LNCAP (cell line): ENCODE measurements at regions not wholly inside any gene's neighbourhood (a gene's known extent, or its start where the extent isn't known, plus 50 kb on each side); places are given as distances from the start of the nearest gene placed in this dataset.

ENCODE experiments used
- TF ChIP-seq, protein P1 (sequence below): fragments of 450-650 bp; IDR thresholded peaks from 2 replicates; pipeline ENCODE4 v1.5.1; 2017; ENCODE audit warnings: mild to moderate bottlenecking

DNA sequence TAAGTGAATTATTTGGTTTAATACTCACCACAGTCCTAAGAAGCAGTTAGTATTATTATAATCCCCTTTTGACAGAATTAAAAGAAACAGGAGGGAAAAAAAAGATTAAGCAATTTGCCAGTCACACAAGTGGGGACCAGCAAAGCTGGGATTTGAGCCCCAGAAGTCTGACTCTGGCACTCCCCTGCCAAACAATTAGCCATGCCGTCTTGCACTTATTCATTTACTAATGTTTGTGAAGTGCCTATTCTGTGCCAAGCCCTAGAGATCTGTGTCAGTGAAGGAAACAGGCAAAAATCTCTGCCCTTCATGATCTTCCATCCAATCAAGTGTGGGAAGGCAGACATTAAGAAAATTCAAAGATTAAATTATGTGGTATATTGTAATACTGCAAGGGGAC is 126.0 kb upstream of the TOP1 start:
- TF ChIP-seq, protein P1, sequence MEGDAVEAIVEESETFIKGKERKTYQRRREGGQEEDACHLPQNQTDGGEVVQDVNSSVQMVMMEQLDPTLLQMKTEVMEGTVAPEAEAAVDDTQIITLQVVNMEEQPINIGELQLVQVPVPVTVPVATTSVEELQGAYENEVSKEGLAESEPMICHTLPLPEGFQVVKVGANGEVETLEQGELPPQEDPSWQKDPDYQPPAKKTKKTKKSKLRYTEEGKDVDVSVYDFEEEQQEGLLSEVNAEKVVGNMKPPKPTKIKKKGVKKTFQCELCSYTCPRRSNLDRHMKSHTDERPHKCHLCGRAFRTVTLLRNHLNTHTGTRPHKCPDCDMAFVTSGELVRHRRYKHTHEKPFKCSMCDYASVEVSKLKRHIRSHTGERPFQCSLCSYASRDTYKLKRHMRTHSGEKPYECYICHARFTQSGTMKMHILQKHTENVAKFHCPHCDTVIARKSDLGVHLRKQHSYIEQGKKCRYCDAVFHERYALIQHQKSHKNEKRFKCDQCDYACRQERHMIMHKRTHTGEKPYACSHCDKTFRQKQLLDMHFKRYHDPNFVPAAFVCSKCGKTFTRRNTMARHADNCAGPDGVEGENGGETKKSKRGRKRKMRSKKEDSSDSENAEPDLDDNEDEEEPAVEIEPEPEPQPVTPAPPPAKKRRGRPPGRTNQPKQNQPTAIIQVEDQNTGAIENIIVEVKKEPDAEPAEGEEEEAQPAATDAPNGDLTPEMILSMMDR = no peak

DNA sequence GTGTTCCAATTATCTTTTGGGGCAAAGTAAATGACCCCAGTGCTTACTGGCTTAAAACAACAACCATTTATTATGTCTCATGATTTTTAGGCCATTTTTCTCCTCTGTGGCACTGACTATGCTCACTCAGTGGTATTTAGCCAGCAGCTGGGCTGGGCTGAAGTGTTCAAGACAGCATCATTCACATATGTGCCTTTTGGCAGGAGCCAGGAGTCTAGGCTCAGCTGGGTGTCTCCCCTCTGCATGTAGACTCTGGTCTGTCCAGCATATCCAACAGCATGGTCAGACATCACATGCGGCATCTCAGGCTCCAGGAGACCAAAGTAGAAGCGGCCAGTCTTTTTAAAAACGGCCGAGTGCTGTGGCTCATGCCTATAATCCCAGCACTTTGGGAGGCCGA is 120.3 kb upstream of the TOP1 start:
- TF ChIP-seq, protein P1 = no peak

DNA sequence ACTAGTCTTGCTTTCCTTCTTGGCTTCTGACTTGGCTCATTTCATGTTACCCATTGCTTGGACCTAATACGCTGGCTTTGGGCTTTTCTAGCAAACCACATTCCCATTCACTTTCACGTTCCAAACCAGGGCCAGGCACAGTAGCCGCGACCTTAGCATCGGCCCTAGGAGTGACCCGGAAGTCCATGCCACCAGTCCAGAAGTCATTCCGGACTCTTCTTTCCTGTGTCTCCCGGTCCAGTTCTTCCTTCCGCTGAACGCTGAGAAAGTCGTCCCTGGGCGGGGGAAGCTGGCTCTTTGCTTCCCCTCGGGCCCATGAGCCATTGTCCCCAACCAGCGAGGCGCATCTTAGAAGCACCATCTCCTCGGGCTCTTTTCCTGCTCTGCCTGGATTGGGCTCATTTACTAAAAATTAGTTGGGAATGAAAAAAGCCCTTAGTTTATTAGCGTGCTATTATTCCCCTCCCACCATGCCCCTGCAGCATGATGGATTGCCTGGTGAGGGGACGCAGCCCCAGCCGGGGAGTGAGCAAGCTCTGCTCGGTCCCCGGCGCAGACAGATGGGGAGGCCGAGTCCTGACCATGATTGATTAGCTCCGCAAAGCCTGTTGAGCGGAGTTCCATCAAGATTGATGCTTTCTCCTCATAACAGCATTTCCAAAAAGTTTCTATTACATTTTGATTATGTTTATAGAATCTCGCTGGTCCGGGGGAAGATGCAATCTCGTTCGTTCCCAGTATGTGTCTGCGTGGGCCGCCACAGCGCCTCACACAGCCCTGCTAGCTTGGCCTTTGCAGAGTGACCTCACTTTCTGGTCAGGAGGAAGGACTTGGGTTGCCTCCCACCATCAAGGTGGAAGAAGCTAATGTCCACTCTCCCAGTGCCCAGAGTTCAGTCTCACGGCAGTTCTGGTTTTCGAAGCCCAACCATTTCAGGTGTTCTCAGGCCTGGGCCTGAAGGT is 115.1 kb upstream of the TOP1 start:
- TF ChIP-seq, protein P1 = no peak

DNA sequence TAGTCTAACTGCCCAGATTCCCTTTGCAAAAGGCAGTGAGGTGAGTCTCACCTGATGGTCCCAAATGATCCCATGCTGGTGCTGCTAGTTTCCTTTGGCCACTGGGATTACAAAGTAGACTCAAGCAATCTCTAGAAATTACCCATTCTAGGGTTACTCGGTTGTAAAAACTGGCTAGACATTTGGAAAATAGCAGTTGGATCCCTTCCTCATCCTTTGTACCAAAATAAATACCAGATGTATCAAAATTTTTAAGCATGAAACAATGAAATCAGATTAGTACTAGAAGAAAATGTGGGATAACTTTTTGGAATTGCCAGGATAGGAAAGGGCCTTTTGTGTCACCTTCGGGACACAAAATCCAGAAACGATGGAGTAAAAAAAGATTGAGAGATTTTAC is 112.9 kb upstream of the TOP1 start:
- TF ChIP-seq, protein P1 = no peak

DNA sequence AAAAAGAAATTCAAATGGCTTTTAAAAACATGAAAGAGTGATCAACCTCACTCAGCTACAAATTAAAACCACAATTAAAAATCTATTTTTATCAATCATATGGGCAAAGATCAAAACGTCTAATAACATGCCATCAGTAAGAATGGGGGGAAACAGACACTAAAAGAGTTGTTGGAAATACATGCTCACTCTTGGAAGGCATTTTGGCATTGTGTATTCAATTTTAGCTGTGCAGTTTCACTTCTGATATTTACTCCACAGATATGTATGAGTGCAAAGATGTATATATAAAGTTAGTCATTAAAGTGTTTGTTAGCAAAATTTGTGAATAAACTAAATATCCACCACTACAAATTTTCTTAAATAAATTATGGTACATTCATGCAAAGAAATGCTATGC is 112.3 kb upstream of the TOP1 start:
- TF ChIP-seq, protein P1 = no peak

DNA sequence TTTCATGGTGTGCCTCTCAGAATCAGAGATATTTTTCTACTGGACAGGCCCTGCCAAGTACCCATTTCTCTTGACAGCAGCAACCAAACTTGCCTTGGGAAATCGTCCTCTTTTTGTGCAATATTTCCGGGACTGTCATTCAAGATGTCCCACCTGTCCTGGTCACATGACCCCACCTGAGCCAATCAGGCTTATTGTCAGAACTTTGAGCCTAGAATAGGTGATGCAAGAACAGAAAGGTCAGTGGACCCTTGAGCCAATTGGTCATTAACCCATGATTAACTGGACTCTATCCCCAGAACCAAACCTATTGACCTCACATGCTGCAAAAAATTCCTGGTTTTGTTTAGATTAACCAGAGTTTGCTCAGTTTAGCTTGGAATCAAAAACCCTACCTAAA is 108.3 kb upstream of the TOP1 start:
- TF ChIP-seq, protein P1 = no peak

DNA sequence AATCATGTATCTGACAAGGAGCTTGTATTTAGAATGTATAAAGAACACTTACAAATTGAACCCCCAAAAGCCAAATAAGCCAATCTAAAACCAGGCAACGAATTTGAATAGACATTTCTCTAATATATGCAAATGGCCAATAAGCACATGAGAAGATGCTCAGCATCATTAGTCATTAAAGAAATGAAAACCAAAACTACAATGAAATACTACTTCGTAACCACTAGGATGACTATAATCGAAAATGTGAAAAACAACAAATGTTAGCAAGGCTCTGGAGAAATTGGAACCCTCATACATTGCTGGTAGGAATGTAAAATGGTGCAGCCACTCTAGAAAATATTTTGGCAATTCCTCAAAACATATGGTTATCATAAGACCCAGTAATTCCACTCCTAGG is 105.8 kb upstream of the TOP1 start:
- TF ChIP-seq, protein P1 = no peak
